AG09319 (cell line): ENCODE measurements at regions not wholly inside any gene's neighbourhood (a gene's known extent, or its start where the extent isn't known, plus 50 kb on each side); places are given as distances from the start of the nearest gene placed in this dataset.
A peak's percentile ranks its signal among the peaks of the same experiment; 100 is the strongest.

ENCODE experiments used
- DNase-seq: peaks from one replicate; pipeline ENCODE4 v3.0.0-alpha.2; 2010; ENCODE audit warnings: low read depth; ENCODE audit errors: extremely low read depth
- TF ChIP-seq, protein P1 (sequence below): IDR thresholded peaks from 2 replicates; pipeline ENCODE4 v1.5.1; 2011; ENCODE audit warnings: low read depth, mild to moderate bottlenecking, inconsistent platforms, low read length, moderate library complexity

DNA sequence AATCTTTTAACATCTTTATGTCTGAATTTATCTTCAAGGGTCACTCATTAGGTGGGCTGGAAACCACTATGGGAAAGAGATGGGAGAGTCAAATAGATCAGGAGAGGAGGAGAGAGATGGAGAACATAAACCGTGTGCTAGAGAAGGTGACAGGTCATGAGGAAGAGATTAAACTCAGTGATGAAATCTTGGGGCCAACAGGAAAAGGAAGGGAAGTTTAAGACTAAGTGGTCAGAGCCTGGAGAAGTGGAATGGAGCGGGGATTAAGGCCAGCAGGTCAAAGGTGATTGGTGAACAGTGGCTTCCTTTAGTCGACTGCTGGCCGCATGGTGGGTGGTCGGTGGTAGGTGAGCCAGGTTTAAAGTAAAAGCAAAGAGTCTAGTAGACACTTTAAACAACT lies 169.3 kb upstream of the IVNS1ABP start:
- TF ChIP-seq, protein P1, sequence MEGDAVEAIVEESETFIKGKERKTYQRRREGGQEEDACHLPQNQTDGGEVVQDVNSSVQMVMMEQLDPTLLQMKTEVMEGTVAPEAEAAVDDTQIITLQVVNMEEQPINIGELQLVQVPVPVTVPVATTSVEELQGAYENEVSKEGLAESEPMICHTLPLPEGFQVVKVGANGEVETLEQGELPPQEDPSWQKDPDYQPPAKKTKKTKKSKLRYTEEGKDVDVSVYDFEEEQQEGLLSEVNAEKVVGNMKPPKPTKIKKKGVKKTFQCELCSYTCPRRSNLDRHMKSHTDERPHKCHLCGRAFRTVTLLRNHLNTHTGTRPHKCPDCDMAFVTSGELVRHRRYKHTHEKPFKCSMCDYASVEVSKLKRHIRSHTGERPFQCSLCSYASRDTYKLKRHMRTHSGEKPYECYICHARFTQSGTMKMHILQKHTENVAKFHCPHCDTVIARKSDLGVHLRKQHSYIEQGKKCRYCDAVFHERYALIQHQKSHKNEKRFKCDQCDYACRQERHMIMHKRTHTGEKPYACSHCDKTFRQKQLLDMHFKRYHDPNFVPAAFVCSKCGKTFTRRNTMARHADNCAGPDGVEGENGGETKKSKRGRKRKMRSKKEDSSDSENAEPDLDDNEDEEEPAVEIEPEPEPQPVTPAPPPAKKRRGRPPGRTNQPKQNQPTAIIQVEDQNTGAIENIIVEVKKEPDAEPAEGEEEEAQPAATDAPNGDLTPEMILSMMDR = no peak
- DNase-seq = no peak

DNA sequence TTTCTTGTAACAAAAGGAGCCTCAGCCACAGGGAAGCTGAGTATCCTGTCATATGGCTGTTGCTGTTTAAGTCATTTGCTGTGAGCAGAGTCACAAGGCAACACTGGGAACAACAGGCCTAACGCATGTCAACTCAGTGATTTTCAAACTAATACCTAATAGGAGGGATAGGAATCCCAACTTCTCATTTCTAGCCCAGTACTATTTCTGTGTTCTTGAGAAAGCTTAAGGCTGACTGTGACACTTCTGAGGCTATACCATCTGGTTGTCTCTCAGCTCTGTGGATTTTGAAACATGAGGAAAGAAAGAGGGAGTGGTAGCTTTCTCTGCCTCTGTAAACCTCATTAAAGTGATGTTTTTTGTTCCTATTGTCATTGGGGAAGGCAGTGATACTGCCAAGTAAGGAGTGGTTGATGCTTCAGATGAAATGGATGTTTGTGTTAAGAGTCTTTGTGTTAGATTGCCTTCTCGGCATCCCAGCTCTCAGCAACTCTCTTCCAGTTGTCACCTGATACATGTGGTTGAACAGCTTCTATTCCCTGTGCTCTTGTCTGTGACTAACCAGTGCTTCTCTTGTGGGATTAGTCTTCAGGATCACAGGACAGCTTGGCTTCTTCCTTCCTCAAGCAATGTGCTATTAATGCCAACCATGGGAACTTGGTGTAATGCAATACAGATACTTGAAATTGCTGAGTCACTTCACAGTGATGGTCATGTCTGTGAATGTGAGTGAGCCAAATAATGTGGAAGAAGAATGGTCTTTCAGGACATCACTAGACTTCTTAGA lies 166.8 kb upstream of the IVNS1ABP start:
- peak; percentile 64 for DNase-seq
- TF ChIP-seq, protein P1 = no peak

DNA sequence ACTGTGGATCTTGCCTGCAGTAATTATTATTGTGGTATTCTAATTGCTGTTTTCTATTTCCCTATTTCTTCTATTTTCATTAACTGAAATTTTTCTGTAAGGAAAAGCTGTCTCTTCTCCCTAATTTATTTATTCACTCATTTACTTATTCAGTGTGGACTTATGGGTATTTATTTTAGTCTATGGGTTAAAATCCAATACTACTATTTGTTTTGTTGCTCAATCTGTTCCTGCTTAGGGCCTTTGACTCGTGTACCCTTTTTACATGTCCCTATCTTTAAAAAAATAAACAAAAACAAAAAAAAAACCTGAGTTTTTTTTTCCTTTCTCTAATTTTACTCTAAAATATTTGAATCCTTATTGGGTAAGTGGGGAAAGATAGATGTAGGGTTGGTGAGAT lies 166.2 kb upstream of the IVNS1ABP start:
- TF ChIP-seq, protein P1 = no peak
- no peak for DNase-seq

DNA sequence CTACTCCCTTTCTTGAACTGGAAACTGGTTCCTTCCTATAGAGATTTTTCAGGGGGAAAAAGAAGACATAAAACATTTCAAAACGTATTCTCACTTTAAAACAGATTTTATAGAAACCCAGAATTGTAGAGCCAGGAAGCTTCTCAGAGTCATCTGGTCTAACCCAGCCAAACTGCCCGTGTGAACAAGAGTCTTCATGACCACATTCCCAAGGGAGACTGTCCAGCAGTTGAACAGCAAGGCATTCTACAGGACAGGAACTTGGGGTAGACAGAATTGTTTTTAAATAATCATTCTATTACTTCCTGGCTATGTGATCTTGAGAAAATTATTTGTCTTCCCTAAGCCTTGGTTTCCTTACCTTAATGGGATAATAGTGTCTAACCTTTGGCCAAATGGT lies 163.5 kb upstream of the IVNS1ABP start:
- TF ChIP-seq, protein P1 = no peak
- no peak for DNase-seq

DNA sequence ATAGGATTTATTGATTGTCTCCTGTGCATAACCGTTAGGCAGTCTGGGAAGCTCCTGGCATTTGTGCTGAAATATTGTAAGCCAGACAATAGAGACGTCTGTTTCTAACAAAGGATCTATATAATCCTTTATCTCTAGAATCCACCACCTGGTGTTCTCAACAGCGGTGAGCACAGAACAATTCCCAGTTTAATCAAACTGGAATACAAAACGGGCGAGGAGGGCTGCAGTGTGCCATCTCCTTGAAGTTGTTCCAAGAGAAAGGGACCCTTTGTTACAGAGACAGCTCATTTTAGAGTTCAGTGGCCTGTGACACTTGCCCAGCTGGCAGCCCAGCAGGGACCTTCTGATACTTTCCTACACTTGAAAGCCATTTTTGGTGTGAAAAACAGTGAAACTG lies 162.8 kb upstream of the IVNS1ABP start:
- TF ChIP-seq, protein P1 = no peak
- no peak for DNase-seq

DNA sequence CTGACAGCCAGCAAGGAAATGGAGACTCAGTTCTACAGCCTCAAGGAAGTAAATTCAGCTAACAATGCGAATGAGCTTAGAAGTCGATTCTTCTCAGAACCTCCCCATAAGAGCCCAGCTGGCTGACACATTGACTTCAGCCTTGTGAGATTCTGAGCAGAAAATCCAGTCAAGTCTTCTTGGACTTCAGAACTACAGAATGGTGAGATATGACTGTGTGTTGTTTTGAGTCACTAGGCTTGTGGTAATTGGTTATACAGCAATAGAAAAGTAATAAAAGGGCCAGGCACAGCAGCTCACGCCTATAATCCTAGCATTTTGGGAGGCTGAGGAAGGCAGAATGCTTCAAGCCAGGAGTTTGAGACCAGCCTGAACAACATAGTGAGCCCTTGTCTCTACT lies 161.8 kb upstream of the IVNS1ABP start:
- no peak for DNase-seq
- TF ChIP-seq, protein P1 = no peak

DNA sequence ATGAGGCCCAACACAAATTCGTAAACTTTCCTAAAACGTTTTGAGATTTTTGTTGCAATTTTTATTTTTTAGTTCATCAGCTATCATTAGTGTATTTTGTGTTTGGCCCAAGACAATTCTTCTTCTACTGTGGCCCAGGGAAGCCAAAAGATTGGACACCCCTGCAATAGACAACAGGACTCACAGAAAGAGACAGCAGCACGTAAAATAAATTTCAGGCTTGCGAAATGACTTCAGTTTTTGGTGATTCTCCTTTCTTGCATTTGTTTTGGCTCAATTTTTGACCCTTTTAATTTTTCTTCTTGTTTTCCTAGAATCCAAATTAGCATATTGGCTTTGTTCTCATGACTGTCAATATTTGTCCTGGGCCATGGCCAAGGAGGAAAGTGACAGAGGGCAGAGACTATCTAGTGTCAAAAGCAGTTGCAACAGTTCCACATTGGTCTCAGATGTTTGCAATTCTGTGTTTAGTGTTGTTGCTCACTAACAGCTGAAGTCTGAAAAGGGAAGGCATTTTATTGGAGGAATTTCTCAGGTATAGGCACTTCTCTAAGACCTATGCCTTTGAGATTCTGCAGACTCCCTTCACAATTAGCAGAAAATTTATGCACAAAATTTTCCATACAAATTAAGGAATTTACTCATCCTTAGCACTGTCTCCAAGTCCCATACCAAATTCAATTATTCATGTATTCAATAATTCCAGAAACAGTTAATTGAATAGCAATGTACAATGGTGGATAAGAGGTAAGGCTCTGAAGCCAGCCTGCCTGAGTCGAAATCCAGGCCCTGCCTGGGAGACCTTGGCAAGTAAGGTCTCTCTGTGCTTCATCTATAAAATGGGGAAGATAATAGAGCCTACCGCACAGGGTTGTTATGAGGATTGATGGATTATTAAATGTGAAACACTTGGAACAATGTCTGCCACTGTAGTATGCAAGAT lies 160.9 kb upstream of the IVNS1ABP start:
- no peak for DNase-seq
- TF ChIP-seq, protein P1 = no peak
